K562 (cell line): ENCODE measurements at regions not wholly inside any gene's neighbourhood (a gene's known extent, or its start where the extent isn't known, plus 50 kb on each side); places are given as distances from the start of the nearest gene placed in this dataset.

Experiments used
- TCF7 ChIP-seq: sonication (generic); IDR thresholded peaks from 2 replicates; pipeline ENCODE4 v1.6.1; 2016; ENCODE audit warnings: antibody characterized with exemption, borderline replicate concordance
- ZNF589 ChIP-seq: fragments of 200-800 bp; sonication (Bioruptor generic); IDR thresholded peaks from 2 replicates; pipeline ENCODE4 v1.6.1; 2016; ENCODE audit warnings: low read depth, missing genetic modification characterization, missing compliant biosample characterization
- TF ChIP-seq, protein P1 (sequence below): sonication (generic); formaldehyde crosslinking; IDR thresholded peaks from 2 replicates; pipeline ENCODE4 v1.8.0; 2023; ENCODE audit warnings: missing genetic modification reagents, mild to moderate bottlenecking, borderline replicate concordance
- TF ChIP-seq, protein P2 (sequence below): fragments of 250-450 bp; sonication (Bioruptor Pico); IDR thresholded peaks from 2 replicates; pipeline ENCODE4 v1.4.0; 2020; ENCODE audit warnings: borderline replicate concordance

DNA sequence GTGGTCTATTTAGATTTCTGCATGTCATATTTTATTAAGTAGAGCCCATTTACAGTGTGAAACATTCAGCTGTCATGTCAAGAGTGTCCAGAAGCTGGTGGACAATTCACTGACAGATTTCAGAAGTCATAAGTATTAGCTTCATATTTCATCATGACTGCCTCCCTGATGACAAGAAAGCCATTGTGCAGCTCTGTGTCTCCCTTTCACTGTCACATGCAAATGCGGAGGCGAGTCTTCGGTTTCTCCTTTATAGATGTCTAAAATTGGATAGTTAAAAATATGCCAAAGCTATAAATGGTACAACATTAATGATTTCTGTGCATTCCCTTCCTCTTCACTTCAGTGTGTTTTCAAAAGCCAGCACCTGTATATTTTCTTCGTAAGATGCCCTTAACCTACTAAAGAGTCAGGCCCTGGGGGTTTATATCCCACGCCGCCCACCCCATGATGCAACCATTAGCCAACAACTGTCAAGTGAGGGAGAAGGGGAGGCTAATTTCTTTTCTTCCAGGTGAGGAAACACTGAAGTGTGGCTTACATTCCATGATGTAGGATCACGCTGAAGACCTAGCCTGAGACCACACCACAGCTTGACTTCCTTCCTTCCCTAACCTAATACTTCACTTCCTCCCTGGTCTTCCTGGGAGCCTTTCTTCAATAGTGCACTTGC is 99.6 kb upstream of the DDX18 start (continued):
- TF ChIP-seq, protein P1, sequence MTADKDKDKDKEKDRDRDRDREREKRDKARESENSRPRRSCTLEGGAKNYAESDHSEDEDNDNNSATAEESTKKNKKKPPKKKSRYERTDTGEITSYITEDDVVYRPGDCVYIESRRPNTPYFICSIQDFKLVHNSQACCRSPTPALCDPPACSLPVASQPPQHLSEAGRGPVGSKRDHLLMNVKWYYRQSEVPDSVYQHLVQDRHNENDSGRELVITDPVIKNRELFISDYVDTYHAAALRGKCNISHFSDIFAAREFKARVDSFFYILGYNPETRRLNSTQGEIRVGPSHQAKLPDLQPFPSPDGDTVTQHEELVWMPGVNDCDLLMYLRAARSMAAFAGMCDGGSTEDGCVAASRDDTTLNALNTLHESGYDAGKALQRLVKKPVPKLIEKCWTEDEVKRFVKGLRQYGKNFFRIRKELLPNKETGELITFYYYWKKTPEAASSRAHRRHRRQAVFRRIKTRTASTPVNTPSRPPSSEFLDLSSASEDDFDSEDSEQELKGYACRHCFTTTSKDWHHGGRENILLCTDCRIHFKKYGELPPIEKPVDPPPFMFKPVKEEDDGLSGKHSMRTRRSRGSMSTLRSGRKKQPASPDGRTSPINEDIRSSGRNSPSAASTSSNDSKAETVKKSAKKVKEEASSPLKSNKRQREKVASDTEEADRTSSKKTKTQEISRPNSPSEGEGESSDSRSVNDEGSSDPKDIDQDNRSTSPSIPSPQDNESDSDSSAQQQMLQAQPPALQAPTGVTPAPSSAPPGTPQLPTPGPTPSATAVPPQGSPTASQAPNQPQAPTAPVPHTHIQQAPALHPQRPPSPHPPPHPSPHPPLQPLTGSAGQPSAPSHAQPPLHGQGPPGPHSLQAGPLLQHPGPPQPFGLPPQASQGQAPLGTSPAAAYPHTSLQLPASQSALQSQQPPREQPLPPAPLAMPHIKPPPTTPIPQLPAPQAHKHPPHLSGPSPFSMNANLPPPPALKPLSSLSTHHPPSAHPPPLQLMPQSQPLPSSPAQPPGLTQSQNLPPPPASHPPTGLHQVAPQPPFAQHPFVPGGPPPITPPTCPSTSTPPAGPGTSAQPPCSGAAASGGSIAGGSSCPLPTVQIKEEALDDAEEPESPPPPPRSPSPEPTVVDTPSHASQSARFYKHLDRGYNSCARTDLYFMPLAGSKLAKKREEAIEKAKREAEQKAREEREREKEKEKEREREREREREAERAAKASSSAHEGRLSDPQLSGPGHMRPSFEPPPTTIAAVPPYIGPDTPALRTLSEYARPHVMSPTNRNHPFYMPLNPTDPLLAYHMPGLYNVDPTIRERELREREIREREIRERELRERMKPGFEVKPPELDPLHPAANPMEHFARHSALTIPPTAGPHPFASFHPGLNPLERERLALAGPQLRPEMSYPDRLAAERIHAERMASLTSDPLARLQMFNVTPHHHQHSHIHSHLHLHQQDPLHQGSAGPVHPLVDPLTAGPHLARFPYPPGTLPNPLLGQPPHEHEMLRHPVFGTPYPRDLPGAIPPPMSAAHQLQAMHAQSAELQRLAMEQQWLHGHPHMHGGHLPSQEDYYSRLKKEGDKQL (CRISPR knock-in tag), result no peak
- TF ChIP-seq ZNF589 (CRISPR knock-in tag) (no peak), TCF7 (no peak)
- TF ChIP-seq, protein P2, sequence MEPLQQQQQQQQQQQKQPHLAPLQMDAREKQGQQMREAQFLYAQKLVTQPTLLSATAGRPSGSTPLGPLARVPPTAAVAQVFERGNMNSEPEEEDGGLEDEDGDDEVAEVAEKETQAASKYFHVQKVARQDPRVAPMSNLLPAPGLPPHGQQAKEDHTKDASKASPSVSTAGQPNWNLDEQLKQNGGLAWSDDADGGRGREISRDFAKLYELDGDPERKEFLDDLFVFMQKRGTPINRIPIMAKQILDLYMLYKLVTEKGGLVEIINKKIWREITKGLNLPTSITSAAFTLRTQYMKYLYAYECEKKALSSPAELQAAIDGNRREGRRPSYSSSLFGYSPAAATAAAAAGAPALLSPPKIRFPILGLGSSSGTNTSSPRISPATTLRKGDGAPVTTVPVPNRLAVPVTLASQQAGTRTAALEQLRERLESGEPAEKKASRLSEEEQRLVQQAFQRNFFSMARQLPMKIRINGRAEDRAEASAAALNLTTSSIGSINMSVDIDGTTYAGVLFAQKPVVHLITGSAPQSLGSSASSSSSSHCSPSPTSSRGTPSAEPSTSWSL, result no peak
